ENCODE measurements at regions not wholly inside any gene's neighbourhood (a gene's known extent, or its start where the extent isn't known, plus 50 kb on each side); places are given as distances from the start of the nearest gene placed in this dataset.

DNA sequence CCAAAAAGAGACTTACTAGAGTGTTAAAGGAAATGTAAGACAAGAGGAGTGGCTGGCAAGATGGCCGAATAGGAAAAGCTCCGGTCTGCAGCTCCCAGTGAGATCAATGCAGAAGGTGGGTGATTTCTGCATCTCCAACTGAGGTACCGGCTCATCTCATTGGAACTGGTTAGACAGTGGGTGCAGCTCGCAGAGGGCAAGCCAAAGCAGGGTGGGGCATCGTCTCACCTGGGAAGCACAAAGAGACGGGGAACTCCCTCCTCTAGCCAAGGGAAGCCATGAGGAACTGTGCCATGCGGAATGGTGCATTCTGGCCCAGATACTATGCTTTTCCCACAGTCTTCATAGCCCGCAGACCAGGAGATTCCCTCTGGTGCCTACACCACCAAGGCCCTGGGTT is 308.7 kb downstream of the AGTPBP1 start:
- Histone ChIP-seq H3K9me3 (no peaks in the 10 kb centered on the region), H3K27me3 (no peaks in the 10 kb centered on the region), H3K4me3 (no peak overlapping the region), H3K36me3 (no peaks in the 10 kb centered on the region), H3K27ac (no peak overlapping the region), H3K4me1 (no peaks in the 10 kb centered on the region)
- peak; percentile 18 for DNase-seq (ENCODE audit: low spot score)
- TF ChIP-seq, protein P1, sequence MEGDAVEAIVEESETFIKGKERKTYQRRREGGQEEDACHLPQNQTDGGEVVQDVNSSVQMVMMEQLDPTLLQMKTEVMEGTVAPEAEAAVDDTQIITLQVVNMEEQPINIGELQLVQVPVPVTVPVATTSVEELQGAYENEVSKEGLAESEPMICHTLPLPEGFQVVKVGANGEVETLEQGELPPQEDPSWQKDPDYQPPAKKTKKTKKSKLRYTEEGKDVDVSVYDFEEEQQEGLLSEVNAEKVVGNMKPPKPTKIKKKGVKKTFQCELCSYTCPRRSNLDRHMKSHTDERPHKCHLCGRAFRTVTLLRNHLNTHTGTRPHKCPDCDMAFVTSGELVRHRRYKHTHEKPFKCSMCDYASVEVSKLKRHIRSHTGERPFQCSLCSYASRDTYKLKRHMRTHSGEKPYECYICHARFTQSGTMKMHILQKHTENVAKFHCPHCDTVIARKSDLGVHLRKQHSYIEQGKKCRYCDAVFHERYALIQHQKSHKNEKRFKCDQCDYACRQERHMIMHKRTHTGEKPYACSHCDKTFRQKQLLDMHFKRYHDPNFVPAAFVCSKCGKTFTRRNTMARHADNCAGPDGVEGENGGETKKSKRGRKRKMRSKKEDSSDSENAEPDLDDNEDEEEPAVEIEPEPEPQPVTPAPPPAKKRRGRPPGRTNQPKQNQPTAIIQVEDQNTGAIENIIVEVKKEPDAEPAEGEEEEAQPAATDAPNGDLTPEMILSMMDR (IDR thresholded peaks at IDR 0.05), result no peak

GRCh38 chr9:85432599-85432998 is 309.2 kb downstream of the AGTPBP1 start:
- H3K27me3 ChIP-seq, result no peaks in the 10 kb centered on the region
- no peaks in the 10 kb centered on the region for H3K36me3 ChIP-seq
- peak; percentile 21 for DNase-seq (ENCODE audit: low spot score)
- no peak overlapping the region for H3K4me3 ChIP-seq
- no peaks in the 10 kb centered on the region for H3K9me3 ChIP-seq
- TF ChIP-seq, protein P1 (IDR thresholded peaks at IDR 0.05), result no peak
- H3K4me1 ChIP-seq, result no peaks in the 10 kb centered on the region
- no peak overlapping the region for H3K27ac ChIP-seq

GRCh38 chr9:85431339-85432102 is 310.2 kb downstream of the AGTPBP1 start:
- H3K27ac ChIP-seq, result no peak overlapping the region
- DNase-seq (ENCODE audit: low spot score), result no peak
- TF ChIP-seq, protein P1 (IDR thresholded peaks at IDR 0.05), result no peak

DNA sequence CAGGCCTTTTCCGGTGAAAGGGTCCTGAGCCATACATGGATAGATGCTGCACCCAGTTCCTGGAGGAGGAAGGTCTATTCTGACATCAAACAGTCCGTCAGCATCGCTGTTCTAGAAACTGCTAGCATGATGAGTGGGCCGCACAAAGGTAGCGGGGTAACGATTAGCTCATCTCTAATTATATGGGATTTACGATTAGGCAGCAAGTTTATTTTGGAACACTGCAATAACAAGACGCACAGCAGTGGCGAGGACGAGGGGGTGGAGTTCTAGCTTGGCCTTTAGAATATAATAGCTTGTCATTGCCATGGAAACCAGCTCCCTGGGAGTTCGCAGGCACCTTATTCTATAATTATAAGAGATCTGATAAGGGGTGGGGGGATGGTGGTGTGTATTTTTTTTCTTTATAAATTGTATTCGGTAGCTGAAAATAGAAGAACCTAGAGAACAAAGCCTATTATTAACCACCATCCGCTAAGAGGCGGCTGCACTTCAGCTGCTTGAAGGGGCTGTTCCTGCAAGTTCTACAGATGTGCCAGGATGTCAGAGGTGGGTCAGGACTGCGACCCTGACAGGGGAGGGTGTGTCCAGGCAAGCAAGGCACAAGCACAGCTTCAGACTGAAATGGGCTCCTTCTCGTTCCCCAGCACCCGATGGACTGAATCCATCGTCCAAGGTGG is 311.0 kb downstream of the AGTPBP1 start:
- Histone ChIP-seq H3K4me3 (no peak overlapping the region), H3K36me3 (no peaks in the 10 kb centered on the region), H3K9me3 (no peaks in the 10 kb centered on the region), H3K4me1 (no peaks in the 10 kb centered on the region), H3K27ac (no peak overlapping the region), H3K27me3 (no peaks in the 10 kb centered on the region)
- DNase-seq (ENCODE audit: low spot score), result no peak
- TF ChIP-seq, protein P1 (IDR thresholded peaks at IDR 0.05), result no peak

More at GRCh38 chr9:85431339-85432102, 310.2 kb downstream of the AGTPBP1 start:
- Histone ChIP-seq H3K4me3 (no peak overlapping the region), H3K36me3 (no peaks in the 10 kb centered on the region), H3K27me3 (no peaks in the 10 kb centered on the region), H3K4me1 (no peaks in the 10 kb centered on the region), H3K9me3 (no peaks in the 10 kb centered on the region)

DNA sequence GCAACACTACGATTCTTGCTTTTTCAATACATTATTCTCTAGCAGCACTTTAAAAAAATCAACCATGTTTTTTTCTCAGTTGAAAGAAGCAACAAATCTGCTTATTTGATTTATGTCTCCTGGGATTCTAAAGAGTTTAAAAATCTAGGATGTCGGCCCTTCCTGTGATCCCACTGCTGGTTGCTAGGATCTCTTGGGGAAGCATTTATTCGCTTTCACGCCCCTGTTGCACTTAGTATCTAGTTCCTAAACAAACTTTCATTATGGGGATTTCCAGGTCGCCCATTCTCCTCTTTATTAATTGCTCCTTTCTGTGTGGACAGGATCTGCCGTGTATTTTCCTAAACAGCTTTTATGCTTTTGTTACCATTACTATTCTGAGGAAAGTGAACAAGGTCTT is 313.5 kb downstream of the AGTPBP1 start:
- H3K9me3 ChIP-seq, result no peaks in the 10 kb centered on the region
- no peaks in the 10 kb centered on the region for H3K36me3 ChIP-seq
- H3K4me3 ChIP-seq, result no peak overlapping the region
- H3K27me3 ChIP-seq, result no peaks in the 10 kb centered on the region
- no peaks in the 10 kb centered on the region for H3K4me1 ChIP-seq
- no peak for DNase-seq (ENCODE audit: low spot score)
- H3K27ac ChIP-seq, result no peak overlapping the region
- TF ChIP-seq, protein P1 (IDR thresholded peaks at IDR 0.05), result no peak
